ENCODE measurements at regions not wholly inside any gene's neighbourhood (a gene's known extent, or its start where the extent isn't known, plus 50 kb on each side); places are given as distances from the start of the nearest gene placed in this dataset.

DNA sequence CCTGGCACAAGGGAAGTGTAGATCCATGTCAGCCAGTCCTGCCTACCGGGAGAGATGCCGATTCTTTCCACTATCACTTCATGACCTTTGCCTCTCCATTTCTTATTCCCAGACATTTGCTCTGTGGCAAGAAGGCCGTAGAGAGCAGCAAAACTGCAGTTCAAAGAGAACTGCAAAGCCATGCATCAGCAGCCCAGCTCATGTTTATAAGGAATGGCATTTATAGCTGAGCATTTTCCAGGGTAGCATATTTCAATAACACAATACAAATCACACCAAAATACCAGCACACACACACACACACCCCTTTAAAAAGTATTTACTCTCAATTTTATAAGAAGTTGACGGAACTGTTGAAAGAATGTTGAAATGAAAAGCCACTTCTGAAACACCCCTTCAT, 126.7 kb upstream of the EGFLAM start:
- H3K4me3 ChIP-seq (ENCODE audit: low read depth, low read length, poor library complexity, severe bottlenecking), result no peak overlapping the region
- ChIA-PET POLR2A (no interaction called here), CTCF (ENCODE audit: unreplicated experiment) (no interaction called here)
- TF ChIP-seq EZH2phosphoT487 (IDR thresholded peaks at IDR 0.05; ENCODE audit: borderline replicate concordance, low read depth, low read length), result no peak
- TF ChIP-seq, protein P1, sequence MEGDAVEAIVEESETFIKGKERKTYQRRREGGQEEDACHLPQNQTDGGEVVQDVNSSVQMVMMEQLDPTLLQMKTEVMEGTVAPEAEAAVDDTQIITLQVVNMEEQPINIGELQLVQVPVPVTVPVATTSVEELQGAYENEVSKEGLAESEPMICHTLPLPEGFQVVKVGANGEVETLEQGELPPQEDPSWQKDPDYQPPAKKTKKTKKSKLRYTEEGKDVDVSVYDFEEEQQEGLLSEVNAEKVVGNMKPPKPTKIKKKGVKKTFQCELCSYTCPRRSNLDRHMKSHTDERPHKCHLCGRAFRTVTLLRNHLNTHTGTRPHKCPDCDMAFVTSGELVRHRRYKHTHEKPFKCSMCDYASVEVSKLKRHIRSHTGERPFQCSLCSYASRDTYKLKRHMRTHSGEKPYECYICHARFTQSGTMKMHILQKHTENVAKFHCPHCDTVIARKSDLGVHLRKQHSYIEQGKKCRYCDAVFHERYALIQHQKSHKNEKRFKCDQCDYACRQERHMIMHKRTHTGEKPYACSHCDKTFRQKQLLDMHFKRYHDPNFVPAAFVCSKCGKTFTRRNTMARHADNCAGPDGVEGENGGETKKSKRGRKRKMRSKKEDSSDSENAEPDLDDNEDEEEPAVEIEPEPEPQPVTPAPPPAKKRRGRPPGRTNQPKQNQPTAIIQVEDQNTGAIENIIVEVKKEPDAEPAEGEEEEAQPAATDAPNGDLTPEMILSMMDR (conservative IDR thresholded peaks at IDR 0.05; ENCODE audit: low read length), result no peak
- H3K4me2 ChIP-seq (ENCODE audit: low read length), result no peak overlapping the region
- H3K4me1 ChIP-seq (ENCODE audit: insufficient read depth, low read length, poor library complexity, severe bottlenecking), result no peaks in the 10 kb centered on the region
- no peaks in the 10 kb centered on the region for H3K36me3 ChIP-seq (ENCODE audit: insufficient read depth, low read length)
- H3K79me2 ChIP-seq (ENCODE audit: insufficient read depth, low read depth, low read length), result no peaks in the 10 kb centered on the region
- no peaks in the 10 kb centered on the region for H3K9me2 ChIP-seq (ENCODE audit: insufficient read depth, low read length)
- no TSS peak for BruUV-seq (replicated peaks)
- no peak overlapping the region for H3K27ac ChIP-seq (ENCODE audit: low read depth, low read length, poor library complexity, severe bottlenecking)
- no peaks in the 10 kb centered on the region for H4K20me1 ChIP-seq (ENCODE audit: insufficient read depth, low read length)
- no peak for DNase-seq (ENCODE audit: low spot score)
- intact Hi-C loops (cut with micrococcal nuclease; ENCODE audit: unreplicated experiment), result no loop called here
- no peak overlapping the region for H2AFZ ChIP-seq (ENCODE audit: low read length)
- no peaks in the 10 kb centered on the region for H3K9me3 ChIP-seq (ENCODE audit: low read length)

GRCh38 chr5:38124321-38124720, 134.0 kb upstream of the EGFLAM start:
- ChIA-PET CTCF (ENCODE audit: unreplicated experiment) (no interaction called here), POLR2A (no interaction called here)
- no peak overlapping the region for H3K27ac ChIP-seq (ENCODE audit: low read depth, low read length, poor library complexity, severe bottlenecking)
- no peak for DNase-seq (ENCODE audit: low spot score)
- no peaks in the 10 kb centered on the region for H3K9me2 ChIP-seq (ENCODE audit: insufficient read depth, low read length)
- no peaks in the 10 kb centered on the region for H3K9me3 ChIP-seq (ENCODE audit: low read length)
- H3K36me3 ChIP-seq (ENCODE audit: insufficient read depth, low read length), result no peaks in the 10 kb centered on the region
- intact Hi-C loops (cut with micrococcal nuclease; ENCODE audit: unreplicated experiment), result no loop called here
- no peaks in the 10 kb centered on the region for H4K20me1 ChIP-seq (ENCODE audit: insufficient read depth, low read length)
- no peak overlapping the region for H3K4me3 ChIP-seq (ENCODE audit: low read depth, low read length, poor library complexity, severe bottlenecking)
- no peak overlapping the region for H3K4me2 ChIP-seq (ENCODE audit: low read length)
- TF ChIP-seq EZH2phosphoT487 (IDR thresholded peaks at IDR 0.05; ENCODE audit: borderline replicate concordance, low read depth, low read length), result no peak
- TF ChIP-seq, protein P1 (conservative IDR thresholded peaks at IDR 0.05; ENCODE audit: low read length), result no peak
- BruUV-seq (replicated peaks), result no TSS peak
- no peak overlapping the region for H2AFZ ChIP-seq (ENCODE audit: low read length)
- no peaks in the 10 kb centered on the region for H3K79me2 ChIP-seq (ENCODE audit: insufficient read depth, low read depth, low read length)
- no peaks in the 10 kb centered on the region for H3K4me1 ChIP-seq (ENCODE audit: insufficient read depth, low read length, poor library complexity, severe bottlenecking)

GRCh38 chr5:38121420-38121819, 136.9 kb upstream of the EGFLAM start:
- intact Hi-C loops (cut with micrococcal nuclease; ENCODE audit: unreplicated experiment), result no loop called here
- DNase-seq (ENCODE audit: low spot score), result no peak
- CTCF ChIA-PET (ENCODE audit: unreplicated experiment), result no interaction called here

More at GRCh38 chr5:38121420-38121819, 136.9 kb upstream of the EGFLAM start:
- no peaks in the 10 kb centered on the region for H3K36me3 ChIP-seq (ENCODE audit: insufficient read depth, low read length)
- H3K9me3 ChIP-seq (ENCODE audit: low read length), result no peaks in the 10 kb centered on the region
- no TSS peak for BruUV-seq (replicated peaks)
- no peak overlapping the region for H3K27ac ChIP-seq (ENCODE audit: low read depth, low read length, poor library complexity, severe bottlenecking)
- POLR2A ChIA-PET, result no interaction called here
- no peak overlapping the region for H3K4me3 ChIP-seq (ENCODE audit: low read depth, low read length, poor library complexity, severe bottlenecking)
- no peaks in the 10 kb centered on the region for H3K79me2 ChIP-seq (ENCODE audit: insufficient read depth, low read depth, low read length)
- H3K9me2 ChIP-seq (ENCODE audit: insufficient read depth, low read length), result no peaks in the 10 kb centered on the region
- no peak overlapping the region for H2AFZ ChIP-seq (ENCODE audit: low read length)
- TF ChIP-seq EZH2phosphoT487 (IDR thresholded peaks at IDR 0.05; ENCODE audit: borderline replicate concordance, low read depth, low read length), result no peak
- TF ChIP-seq, protein P1 (conservative IDR thresholded peaks at IDR 0.05; ENCODE audit: low read length), result no peak
- H4K20me1 ChIP-seq (ENCODE audit: insufficient read depth, low read length), result no peaks in the 10 kb centered on the region
- H3K4me1 ChIP-seq (ENCODE audit: insufficient read depth, low read length, poor library complexity, severe bottlenecking), result no peaks in the 10 kb centered on the region
- H3K4me2 ChIP-seq (ENCODE audit: low read length), result no peak overlapping the region

Measured in OCI-LY7 (cell line).